ENCODE measurements at regions not wholly inside any gene's neighbourhood (a gene's known extent, or its start where the extent isn't known, plus 50 kb on each side); places are given as distances from the start of the nearest gene placed in this dataset.

DNA sequence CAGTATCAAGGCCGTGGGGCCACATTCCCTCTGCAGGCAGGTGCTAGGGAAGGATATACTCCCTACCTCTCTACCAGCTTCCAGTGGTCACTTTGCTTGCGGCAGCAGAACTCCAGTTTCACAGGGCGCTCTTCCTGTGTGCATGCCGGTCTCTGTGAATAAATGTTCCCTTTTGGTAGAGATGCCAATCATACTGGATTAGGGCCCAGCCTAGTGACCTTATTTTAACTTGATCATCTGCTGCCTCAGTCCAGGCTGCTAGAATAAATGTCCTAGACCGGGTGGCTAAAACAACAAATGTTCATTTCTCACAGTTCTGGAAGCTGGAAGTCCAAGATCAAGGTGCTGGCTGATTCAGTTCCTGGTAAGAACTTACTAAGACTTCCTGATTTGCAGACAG, 198.8 kb upstream of the TMEM132C start:
- Histone ChIP-seq H3K4me1 (ENCODE audit: control insufficient read depth, extremely low read depth, insufficient read depth, low read length) (no peaks in the 10 kb centered on the region), H3K36me3 (ENCODE audit: control insufficient read depth in 2 of 2, extremely low read depth in 1 of 2, insufficient read depth in 2 of 2, low read length in 2 of 2) (no peaks in the 10 kb centered on the region), H3K9ac (replicated peaks; ENCODE audit: extremely low read depth, insufficient read depth, low read length) (no peak overlapping the region), H3K27ac (ENCODE audit: insufficient read depth, low read depth, low read length) (no peak overlapping the region), H2AFZ (ENCODE audit: low read depth, low read length) (no peak overlapping the region), H3K4me3 (replicated peaks in 1 of 3; ENCODE audit: insufficient read depth in 1 of 3, low read depth in 1 of 3, low read length in 3 of 3) (no peak overlapping the region), H3K27me3 (ENCODE audit: control insufficient read depth in 2 of 2, insufficient read depth in 2 of 2, low read length in 2 of 2) (no peaks in the 10 kb centered on the region), H3K9me1 (replicated peaks; ENCODE audit: control insufficient read depth, extremely low read depth, insufficient read depth, low read length) (no peaks in the 10 kb centered on the region), H4K20me1 (replicated peaks; ENCODE audit: control insufficient read depth, extremely low read depth, insufficient read depth, low read length) (no peaks in the 10 kb centered on the region), H3K9me3 (replicated peaks; ENCODE audit: control insufficient read depth, insufficient read depth, low read length) (no peaks in the 10 kb centered on the region), H3K4me2 (ENCODE audit: insufficient read depth, low read length) (no peak overlapping the region), H3K79me2 (ENCODE audit: control insufficient read depth, insufficient read depth, low read length) (no peaks in the 10 kb centered on the region)
- no TSS peak for BruUV-seq (replicated peaks)
- POLR2A ChIA-PET: no interaction called here
- dilution Hi-C loops (cut with MboI; ENCODE audit: extremely low pct_ligation_motif_present, low sequenced_read_pairs) (no loop called here), intact Hi-C loops (cut with micrococcal nuclease) (loop anchor here (10.0 kb wide), 1 partner anchor 963 kb away; no protein-coding TSS in a partner anchor)
- TF ChIP-seq GATA2 (IDR thresholded peaks at IDR 0.05; ENCODE audit: insufficient read depth, insufficient read length, low read depth, low read length) (no peak), JUN (IDR thresholded peaks at IDR 0.05; ENCODE audit: borderline replicate concordance, insufficient read depth, insufficient read length, low read depth) (no peak), POLR2A (IDR thresholded peaks at IDR 0.05; ENCODE audit: low read depth, low read length) (no peak), EZH2 (IDR thresholded peaks at IDR 0.05; ENCODE audit: borderline replicate concordance, low read depth, low read length, severe bottlenecking) (no peak), FOS (IDR thresholded peaks at IDR 0.05; ENCODE audit: borderline replicate concordance, insufficient read depth, low read length) (no peak), POLR2AphosphoS5 (IDR thresholded peaks at IDR 0.05; ENCODE audit: insufficient read depth, low read depth, low read length) (no peak), CTCF (IDR thresholded peaks at IDR 0.05; ENCODE audit: extremely low read depth in 1 of 2, insufficient read depth in 1 of 2, low read depth in 1 of 2, low read length in 2 of 2) (no peak), MYC (IDR thresholded peaks at IDR 0.05; ENCODE audit: low read depth, low read length) (no peak), MAX (IDR thresholded peaks at IDR 0.05; ENCODE audit: insufficient read depth, insufficient read length) (no peak)
- CTCF ChIA-PET: no interaction called here
- FAIRE-seq: no peak
- no peak for DNase-seq (ENCODE audit: low read depth, low spot score)

Measured in endothelial cell of umbilical vein (primary cell).